GM18505 (cell line): ENCODE measurements at regions not wholly inside any gene's neighbourhood (a gene's known extent, or its start where the extent isn't known, plus 50 kb on each side); places are given as distances from the start of the nearest gene placed in this dataset.

Experiments used
- ATAC-seq: cut with Tn5 transposase; IDR thresholded peaks from one replicate; pipeline ENCODE4 v1.9.1; 2021; ENCODE audit not compliant: unreplicated experiment
- POLR2A ChIP-seq: IDR thresholded peaks from 4 replicates; pipeline ENCODE4 v1.6.1; 2011; ENCODE audit warnings: borderline replicate concordance; ENCODE audit not compliant: insufficient read depth, insufficient read length; ENCODE audit errors: extremely low read depth

- TF ChIP-seq POLR2A = no peak
- ATAC-seq = no peak
Measured at GRCh38 chr3:104825116-104825515, 541.6 kb upstream of the ALCAM start.

- no peak for TF ChIP-seq POLR2A
- ATAC-seq = no peak
Measured at GRCh38 chr3:104831071-104831470, 535.6 kb upstream of the ALCAM start.

- TF ChIP-seq POLR2A = no peak
- ATAC-seq = no peak
Measured at GRCh38 chr3:104832530-104832929, 534.2 kb upstream of the ALCAM start.

GRCh38 chr3:104835376-104835775 is 531.3 kb upstream of the ALCAM start:
- ATAC-seq = no peak
- no peak for TF ChIP-seq POLR2A

- no peak for ATAC-seq
- no peak for TF ChIP-seq POLR2A
Measured at GRCh38 chr3:104846270-104846669, 520.4 kb upstream of the ALCAM start.

GRCh38 chr3:104849070-104849469 is 517.6 kb upstream of the ALCAM start:
- TF ChIP-seq POLR2A = no peak
- no peak for ATAC-seq

- no peak for ATAC-seq
Measured at GRCh38 chr3:104854468-104854867, 512.2 kb upstream of the ALCAM start.

GRCh38 chr3:104855702-104856101 is 511.0 kb upstream of the ALCAM start:
- TF ChIP-seq POLR2A = no peak
- no peak for ATAC-seq

More at GRCh38 chr3:104854468-104854867, 512.2 kb upstream of the ALCAM start:
- TF ChIP-seq POLR2A = no peak

GRCh38 chr3:104856741-104857140 is 510.0 kb upstream of the ALCAM start:
- ATAC-seq = no peak

GRCh38 chr3:104868291-104868690 is 498.4 kb upstream of the ALCAM start:
- TF ChIP-seq POLR2A = no peak
- ATAC-seq = no peak

More at GRCh38 chr3:104856741-104857140, 510.0 kb upstream of the ALCAM start:
- no peak for TF ChIP-seq POLR2A

GRCh38 chr3:104870276-104870675 is 496.4 kb upstream of the ALCAM start:
- ATAC-seq = no peak
- TF ChIP-seq POLR2A = no peak

- no peak for TF ChIP-seq POLR2A
- no peak for ATAC-seq
Measured at GRCh38 chr3:104873331-104873730, 493.4 kb upstream of the ALCAM start.

GRCh38 chr3:104878395-104878794 is 488.3 kb upstream of the ALCAM start:
- no peak for ATAC-seq
- TF ChIP-seq POLR2A = no peak

- no peak for TF ChIP-seq POLR2A
- no peak for ATAC-seq
Measured at GRCh38 chr3:104879919-104880318, 486.8 kb upstream of the ALCAM start.

GRCh38 chr3:104885214-104885814 is 481.4 kb upstream of the ALCAM start:
- no peak for ATAC-seq
- no peak for TF ChIP-seq POLR2A

- no peak for TF ChIP-seq POLR2A
- no peak for ATAC-seq
Measured at GRCh38 chr3:104886220-104886995, 480.3 kb upstream of the ALCAM start.
